GM19397 (cell line): ENCODE measurements at regions not wholly inside any gene's neighbourhood (a gene's known extent, or its start where the extent isn't known, plus 50 kb on each side); places are given as distances from the start of the nearest gene placed in this dataset.
"Not testable (repeated sequence)": the region's sequence is repeated elsewhere in the genome, so short reads cannot be mapped to it uniquely, and the experiment has no call there.

ENCODE experiments used
- ATAC-seq: cut with Tn5 transposase; IDR thresholded peaks from one replicate; pipeline ENCODE4 v1.9.1; 2021; ENCODE audit warnings: mild to moderate bottlenecking, moderate library complexity; ENCODE audit not compliant: unreplicated experiment

DNA sequence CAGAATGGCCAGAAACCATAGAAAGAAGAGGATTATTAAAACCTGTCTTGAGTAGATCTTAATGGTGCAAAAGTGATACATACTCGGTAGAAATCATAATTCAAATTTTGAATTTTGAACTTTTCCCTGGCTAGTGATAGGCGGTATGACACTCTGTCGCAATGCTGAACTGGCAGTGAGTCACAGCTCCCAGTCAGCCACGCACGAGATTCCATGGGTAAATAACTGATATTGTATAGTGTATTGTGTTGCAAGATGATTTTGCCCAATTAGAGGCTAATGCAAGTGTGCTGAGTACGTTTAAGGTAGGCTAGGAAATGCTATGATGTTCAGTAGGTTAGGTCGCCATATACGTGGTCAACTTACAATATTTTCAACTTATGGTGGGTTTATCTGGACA is 207.0 kb downstream of the SIPA1L2 start:
- no peak for ATAC-seq

DNA sequence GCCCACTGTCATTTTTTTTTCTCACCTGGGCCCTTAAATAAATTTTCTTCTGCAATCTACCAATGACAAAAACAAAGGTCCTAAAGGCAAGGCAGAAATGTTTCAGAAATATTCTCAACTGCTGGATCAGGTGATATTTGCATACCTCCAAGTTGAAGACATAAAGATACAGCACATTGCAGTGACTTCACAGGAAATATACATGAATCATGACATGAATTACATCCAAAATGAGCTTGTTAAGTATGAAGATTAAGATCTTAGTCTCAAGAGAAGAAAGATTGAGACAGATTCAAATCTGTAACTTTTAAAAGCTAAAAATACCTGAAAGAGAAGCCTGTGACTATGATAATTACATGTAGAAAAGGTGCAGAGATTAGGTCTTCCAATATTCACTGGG is 207.8 kb downstream of the SIPA1L2 start:
- no peak for ATAC-seq

DNA sequence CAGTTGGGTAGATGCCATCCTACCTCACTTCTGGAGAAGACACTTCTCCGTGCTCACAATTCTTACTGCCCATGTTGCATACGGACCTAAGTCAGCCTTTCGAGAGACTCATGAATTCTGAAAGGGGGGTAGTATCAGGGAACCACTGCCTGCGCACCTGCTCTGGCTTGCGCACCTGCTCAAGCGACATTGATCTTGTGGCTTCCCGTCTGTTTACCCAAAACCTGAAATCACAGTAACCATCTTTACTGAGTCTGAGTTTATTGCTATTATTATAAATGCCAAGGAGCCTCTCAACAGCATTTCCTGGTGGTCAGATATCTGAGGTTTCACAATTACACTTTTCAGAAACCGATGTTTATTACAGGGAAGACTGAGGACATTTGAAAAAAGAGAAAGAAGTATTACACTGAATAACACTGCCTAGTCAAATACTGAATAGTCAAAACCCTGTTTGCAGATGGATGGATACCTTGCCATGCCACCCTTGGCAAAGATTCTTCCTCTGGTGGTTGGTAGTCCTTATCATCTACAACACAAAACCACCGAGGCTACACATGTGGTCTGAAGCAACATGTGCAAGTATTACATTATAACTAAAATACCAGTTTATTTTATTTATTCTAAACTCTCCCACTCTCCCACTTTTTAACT is 208.7 kb downstream of the SIPA1L2 start:
- ATAC-seq = no peak

DNA sequence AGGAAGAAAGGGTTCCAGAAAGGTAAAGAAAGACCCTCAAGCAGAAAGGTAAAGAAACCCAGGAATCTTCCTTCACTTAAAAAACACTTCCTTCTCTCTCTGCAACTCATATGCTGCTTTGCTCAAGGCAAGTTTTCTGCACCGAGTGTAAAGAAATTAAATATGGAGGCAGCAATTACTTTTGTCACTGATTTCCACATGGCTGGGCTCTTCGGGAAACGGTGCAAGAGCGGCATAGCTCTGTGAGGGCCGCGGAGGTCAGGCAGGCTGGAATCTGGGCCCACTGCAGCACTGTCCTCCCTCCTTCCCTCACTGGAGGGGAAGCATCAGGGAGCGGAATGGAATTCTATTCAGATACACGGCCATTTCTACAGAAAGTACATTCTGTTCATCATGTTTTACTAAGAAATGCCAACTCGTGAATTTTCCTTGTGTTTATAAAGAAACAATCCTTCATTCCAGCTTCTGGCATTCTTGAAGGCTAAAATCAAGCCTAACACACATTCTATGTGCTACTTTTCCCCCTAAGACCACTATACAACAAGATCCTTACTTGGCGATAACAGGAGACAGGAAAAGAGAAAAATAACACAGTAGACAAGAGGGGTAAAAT is 212.2 kb downstream of the SIPA1L2 start:
- ATAC-seq = no peak

DNA sequence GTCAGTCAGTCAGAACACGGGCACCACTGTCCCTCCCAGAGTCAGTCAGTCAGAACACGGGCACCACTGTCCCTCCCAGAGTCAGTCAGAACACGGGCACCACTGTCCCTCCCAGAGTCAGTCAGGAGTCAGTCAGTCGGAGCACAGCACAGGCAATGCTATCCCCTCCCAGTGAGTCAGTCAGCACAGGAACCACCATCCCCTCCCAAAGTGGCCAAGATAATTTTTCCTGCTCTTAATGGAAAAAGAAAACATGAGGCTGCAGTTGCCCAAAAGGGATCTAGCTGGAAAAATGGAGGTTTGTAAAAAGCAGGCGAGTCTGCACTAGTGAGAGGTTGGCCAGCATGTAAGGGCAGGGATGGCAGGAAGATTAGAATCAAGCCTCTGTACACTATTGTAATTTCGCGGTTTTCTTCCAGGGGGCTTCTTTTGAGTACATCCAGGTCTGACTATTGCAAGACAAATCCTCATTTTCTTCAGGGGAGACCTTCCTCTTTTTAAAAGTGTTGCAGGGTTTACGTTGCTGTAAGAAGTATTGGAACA is 213.8 kb downstream of the SIPA1L2 start:
- ATAC-seq = no peak

DNA sequence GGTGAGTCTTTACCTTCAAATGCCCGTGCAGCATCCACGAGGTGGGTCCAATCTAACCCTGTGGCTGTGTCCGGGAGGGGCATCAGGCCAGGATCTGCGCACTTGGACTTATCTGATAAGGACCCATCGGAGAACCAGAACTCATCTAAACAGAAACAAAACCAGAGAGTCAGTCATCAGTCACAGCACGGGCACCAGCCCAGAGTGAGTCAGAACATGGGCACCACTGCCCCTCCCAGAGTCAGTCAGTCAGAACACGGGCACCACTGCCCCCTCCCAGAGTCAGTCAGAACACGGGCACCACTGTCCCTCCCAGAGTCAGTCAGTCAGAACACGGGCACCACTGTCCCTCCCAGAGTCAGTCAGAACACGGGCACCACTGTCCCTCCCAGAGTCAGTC is 214.5 kb downstream of the SIPA1L2 start:
- not testable (repeated sequence) for ATAC-seq

DNA sequence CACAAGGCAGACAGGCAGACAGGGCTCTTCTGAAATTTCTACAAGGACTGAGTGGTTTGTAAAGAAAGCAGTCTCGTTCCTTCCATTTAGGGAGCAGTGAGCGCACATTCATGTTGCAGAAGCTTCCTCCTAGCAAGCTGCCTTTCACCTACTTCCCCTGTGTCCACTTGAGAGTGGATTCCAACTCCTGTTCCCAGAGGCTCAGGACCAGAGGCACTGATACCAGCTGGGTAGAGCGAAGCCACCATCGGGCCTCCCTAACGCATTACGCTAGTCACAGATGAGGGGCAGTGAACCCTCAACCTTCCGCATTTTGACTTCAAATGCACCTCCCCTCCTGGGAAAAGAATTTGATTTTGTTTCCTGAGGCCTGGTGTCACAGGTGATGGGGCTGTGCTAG is 215.8 kb downstream of the SIPA1L2 start:
- no peak for ATAC-seq

DNA sequence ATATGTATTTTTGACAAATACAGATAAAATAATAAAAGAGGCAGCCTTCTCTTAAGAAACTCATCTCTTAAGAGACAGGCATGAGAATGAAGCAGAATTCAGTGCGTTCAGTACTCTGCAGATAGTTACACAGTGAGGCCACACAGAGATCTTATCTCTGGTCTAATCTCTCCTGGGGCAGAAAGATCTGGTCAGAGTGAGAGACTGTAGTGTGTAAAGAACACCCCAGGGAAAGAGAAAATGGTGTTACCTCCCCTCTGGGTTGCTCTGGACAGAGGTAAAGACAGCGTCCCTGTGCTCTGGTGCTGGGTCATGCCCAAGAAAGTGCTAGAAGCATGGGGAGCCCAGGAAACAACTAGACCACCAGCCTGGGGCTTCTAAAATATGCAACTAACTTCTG is 216.3 kb downstream of the SIPA1L2 start:
- ATAC-seq = no peak

DNA sequence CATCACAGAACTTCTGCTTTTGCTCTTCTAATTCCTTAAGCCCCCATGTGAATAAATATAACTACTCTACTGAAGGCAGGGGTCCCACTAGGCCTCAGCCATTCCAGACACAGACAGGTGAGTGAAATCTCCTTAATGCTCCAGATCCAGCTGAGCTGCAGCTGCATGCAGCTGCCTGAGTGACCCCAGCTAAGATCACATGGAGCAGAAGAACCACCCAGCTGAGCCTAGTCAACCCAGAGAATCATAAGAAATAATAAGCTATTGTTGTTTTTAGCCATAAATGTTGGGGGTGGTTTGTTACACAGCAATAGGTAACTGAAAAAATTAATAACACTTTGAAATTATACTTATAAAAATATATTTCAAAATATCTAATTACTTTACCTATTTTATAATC is 220.3 kb downstream of the SIPA1L2 start:
- ATAC-seq = no peak

DNA sequence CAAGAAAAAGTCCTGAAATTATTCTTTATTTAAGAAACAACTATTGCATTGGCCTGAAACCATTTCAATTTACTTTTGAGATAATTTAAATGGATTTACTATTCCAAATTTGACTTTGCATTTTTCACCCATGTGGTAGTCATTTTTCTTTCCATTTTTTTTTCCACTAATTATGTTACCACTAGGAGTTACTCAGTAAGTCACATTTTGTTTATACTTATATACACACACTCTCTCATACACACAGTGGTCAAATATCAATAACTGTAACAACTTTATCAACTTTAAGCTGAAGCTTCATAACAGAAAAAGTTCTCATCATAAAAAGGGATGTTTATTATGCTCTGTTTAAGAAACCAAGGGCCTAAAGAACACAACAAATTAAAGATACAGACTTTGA is 222.8 kb downstream of the SIPA1L2 start:
- ATAC-seq = no peak

DNA sequence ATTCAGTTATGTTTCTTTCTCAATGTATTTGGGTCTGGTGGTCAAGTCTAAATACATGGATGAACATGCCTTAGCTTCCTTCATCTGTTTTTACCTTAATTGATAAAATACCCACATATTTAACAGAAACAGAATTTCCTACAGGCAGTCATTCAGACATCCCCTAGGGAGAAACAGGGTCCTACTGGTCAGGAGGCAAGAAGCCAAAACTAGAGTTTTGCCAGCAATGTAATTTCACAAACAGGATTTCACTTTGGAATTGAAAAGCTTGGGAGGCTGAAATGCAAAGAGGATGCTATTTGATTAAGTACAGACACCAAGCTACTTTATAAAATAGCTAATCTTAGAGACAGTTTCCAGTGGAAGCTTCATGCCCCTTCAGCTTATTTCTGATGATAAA is 224.2 kb downstream of the SIPA1L2 start:
- no peak for ATAC-seq

DNA sequence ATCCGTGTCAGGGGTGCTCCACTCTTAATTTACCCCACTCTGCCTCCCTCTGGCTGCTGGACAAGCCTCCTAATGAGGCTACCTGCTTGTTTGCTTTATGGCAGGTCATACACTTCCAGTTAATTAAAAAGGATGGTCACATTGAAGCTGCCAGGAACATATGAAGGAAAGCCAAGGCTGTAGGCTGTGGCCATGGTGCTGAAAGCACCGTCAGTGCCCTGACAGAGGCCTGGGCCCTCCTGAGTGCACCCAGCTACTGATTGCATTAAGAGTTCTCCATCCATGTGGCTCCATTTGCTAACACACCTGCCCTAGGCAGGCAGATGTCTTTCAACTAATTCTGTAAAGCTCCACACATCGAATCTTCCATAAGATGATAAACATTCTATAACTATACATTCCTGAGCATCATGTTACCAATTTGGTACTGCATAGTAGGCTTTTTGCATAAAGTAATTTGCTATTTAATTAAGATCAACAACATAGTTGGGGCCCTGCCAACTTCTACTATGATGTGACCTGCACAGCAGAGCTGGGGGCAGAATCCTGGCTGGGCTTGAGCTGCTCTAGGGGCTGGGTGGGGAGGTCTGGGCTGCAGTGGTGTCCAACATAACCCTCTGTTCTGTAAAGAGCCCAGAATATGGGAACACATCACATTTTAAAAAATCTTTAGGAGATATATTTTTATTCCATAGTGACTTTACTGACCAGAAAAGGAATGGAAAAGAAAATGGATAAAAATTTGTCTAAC is 224.8 kb downstream of the SIPA1L2 start:
- no peak for ATAC-seq

DNA sequence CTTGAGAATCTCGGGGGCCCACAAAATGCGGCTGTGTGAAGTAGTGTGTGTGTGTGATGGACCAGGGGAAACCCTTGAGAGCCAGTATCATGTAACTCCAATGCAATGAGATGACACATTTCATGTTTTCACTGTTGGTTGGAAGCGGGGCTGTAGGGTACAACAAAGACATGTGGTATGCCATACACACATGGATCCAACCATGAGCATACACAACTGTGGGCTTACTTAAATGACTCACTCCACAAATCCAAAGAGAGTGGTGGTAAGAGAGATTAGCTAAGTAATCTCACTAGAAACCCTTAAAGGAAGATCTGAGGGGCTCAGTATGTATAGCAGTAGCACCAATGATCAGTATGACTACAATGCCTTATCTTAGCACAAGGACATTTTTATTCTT is 225.7 kb downstream of the SIPA1L2 start:
- ATAC-seq = no peak

DNA sequence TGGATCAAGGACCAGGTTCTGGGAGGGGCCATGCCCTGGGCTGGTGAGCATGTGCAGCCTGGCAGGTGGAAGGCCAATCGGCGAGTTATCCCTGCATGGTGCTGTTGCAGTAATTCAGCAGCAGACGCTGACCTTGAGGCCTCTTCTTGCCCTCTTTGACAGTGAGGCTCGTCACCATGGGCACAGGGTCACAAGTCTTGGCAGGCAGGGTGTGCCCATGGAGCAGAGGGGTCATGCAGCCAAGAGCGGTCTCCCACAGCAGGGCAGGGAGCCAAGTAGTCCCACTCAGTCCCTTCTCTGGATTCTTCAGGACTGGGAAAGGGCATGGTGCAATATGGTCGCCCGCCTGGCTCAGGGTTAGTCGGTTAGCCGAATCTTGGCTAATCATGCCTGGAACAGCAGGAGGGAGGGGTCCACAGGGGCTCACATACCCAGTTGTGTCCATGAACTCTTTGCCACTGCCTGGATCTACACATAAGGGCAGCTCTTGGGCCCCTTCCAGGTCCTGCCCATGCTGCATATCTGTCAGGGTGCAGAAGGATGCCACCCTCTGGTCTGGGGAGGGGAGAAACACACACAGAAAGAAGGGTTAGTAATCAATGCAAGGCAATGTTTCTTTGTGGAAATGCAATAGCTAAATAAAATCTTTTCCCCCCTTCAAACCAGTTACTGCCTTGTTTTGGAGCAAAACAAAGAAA is 226.8 kb downstream of the SIPA1L2 start:
- ATAC-seq = no peak

DNA sequence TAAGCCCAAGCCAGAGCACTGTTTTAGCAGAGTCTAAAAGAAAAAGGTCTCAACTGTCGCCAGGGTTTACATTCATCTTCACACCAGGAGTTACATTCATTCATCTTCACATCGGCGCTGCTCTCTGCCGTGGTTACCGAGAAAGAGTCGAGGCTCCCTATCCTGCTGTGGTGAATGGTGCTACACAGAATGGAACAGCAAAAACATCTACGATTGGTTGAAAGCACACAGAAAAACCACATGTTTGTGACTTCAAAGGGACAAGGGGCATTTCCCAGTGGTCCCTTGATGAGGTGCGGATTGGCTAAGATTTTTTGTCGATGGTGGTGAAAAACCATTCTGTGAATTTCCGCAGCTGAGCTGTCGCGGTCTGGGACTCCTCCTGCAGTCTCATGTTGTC is 231.1 kb downstream of the SIPA1L2 start:
- no peak for ATAC-seq

DNA sequence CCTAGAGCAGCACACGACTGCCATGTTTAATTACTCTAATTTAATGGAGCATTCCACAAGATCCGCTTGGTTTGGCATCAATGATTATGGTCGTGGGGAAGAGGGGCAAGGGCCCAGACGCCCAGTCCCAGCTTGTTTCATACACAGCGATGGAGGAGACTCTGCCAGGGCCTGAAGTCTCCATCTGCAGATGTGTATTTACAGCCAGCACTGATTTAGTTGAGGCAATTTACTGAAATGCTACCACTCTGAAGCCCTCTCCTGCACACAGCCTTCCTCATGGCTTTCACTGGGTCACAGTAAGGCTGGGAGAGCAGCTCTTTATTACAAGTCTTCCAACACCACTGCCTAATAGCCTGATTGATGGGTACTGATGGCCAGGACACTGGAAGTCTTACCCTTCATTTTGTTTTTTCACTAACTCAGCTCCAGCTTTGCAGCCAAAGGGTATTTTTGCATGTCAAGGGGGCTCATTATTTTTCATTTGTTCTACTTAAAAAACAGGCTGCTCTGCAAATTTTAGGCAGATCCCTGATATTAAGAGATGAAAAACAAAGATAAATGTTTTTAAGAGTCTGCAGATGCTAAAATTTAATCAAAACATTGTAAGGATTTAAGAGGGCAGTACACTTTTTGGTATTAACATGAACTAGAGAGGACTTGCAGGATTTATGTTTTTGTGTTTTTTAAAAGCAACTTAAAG is 236.3 kb downstream of the SIPA1L2 start:
- ATAC-seq = no peak

DNA sequence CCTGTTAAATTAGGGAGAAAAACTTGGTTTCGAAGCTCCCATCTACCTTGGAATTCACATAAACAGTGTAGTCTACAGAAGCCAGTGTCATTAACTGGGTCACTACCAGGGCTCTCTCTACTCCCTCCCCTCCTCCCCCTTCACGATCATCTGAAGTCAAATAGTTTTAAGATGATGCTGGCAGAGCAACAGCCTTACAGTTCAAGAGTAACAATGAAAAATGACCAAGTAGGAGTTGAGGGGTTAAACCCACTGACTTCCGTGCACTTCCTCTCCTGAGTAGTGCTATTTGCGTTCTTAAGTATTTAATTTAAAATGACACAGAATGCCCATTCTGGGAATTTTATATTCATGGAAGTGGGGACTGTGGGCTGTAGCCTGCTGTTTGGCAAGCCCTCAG is 236.9 kb downstream of the SIPA1L2 start:
- ATAC-seq = no peak

DNA sequence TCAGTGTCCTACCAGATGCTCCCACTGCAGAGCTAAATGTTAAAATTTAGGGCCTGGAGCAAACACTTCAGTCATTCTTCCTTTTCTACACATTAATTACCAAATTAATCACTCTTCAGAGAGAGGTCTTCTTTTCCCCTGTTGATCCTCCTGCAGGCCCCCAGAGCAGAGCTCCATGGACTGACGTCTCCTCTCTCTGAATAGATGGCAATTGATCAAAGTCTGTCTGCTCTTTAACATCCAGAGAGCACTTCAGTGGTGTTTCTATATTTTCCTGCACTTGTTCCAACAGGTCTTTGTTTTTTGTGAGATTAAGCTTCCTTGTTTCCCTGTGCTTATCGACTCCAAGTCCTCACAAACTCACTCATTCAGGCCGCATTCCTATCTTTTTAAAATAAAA is 239.3 kb downstream of the SIPA1L2 start:
- ATAC-seq = no peak

DNA sequence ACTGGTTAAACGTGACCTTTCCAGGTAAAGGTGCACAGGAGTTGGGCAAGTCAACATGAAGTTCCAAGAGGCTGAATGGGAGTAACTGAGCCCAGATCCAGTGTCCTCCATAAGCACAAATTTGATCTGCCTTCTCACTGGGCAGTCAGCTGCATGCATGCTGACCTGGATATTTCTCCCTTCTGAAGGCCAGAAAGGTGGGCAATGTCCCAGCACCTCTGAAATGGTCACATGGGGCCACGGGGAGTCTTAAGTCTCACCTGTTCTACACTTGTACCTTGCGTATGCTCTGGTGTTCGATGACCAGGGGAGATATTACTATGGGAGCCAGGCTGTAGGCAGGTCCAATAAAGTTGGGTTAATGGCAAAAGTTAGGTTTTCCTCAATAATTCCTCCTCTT is 240.2 kb downstream of the SIPA1L2 start:
- no peak for ATAC-seq

DNA sequence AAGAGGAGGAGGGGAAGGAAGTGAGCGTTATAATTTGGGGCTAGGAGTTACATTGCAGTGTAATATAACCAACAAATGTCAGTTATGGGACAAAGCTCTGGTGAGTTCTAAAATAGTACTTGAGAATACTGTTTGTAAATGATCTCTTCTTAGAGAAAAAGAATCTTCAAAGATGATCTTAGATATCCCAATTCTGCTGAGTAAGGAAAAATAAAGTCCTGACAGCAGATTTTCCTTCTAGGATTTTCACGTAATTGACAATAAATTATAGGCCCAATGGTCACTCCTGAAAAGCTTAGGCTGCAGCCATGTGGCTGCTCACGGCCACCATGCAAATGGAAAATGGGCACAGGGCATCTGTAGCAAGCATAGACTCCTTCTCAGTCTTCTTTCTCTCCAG is 241.6 kb downstream of the SIPA1L2 start:
- no peak for ATAC-seq
